ENCODE measurements at regions not wholly inside any gene's neighbourhood (a gene's known extent, or its start where the extent isn't known, plus 50 kb on each side); places are given as distances from the start of the nearest gene placed in this dataset.
A peak's percentile ranks its signal among the peaks of the same experiment; 100 is the strongest.
"Not testable (repeated sequence)": the region's sequence is repeated elsewhere in the genome, so short reads cannot be mapped to it uniquely, and the experiment has no call there.

GRCh38 chr16:50497592-50497991 is 50.6 kb upstream of the NKD1 start:
- DNase-seq, result no peak

- no peak for DNase-seq
These were observed 51.2 kb upstream of the NKD1 start for GRCh38 chr16:50496990-50497389.

- DNase-seq, result no peak
These were observed 52.5 kb upstream of the NKD1 start for GRCh38 chr16:50495673-50496072.

- no peak for DNase-seq
These were observed 53.4 kb upstream of the NKD1 start for GRCh38 chr16:50494501-50495491.

DNA sequence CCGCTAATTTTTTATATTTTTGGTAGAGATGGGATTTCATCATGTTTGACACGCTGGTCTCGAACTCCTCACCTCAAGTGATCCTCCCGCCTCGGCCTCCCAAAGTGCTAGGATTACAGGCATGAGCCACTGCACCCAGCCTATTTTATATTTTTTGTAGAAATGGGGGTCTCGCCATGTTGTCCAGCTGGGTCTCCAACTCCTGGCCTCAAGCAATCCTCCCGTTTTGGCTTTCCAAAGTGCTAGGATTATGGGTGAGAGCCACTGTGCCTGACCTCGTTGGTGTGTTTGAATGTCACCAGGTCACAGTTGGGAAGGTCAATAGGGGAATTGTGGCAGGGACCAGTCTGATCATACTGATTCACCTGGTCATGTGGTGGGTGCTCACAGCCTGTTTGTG is 56.7 kb upstream of the NKD1 start:
- DNase-seq, result no peak

- no peak for DNase-seq
These were observed 57.4 kb upstream of the NKD1 start for GRCh38 chr16:50490828-50491227.

DNA sequence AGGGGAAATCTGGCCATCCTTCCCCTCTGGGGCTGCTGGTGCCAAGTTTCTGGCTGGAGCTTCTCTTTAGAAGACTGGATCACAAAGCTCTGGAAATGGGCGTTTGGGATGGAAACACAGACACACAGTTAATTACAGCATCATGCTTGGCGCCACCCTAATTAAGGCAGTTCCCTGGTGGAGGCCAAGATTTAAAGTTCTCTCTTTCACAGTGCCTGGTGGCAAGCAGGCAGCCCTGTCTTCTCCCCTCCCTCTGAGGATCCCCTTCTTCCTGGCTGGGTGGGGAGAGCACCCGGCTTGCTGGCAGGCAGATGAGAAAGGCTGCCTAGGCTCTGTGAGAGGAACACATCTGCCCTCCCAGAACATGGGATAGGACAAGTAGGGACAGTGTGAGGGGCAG is 59.0 kb upstream of the NKD1 start:
- no peak for DNase-seq

DNA sequence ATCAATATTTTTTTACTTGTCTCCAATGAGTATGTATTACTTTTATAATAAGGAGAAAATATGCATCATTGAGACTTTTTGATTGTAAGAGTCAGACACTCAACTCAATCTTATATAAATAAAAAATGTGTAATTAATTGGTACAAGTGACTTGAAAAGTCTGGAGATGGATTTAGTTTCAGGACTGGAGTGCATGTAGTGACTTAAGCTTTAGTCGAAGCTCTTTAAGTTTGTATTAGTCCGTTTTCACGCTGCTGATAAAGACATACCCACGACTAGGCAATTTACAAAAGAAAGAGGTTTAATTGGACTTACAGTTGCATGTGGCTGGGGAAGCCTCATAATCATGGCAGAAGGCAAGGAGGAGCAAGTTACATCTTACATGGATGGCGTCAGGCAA is 60.7 kb upstream of the NKD1 start:
- no peak for DNase-seq

DNA sequence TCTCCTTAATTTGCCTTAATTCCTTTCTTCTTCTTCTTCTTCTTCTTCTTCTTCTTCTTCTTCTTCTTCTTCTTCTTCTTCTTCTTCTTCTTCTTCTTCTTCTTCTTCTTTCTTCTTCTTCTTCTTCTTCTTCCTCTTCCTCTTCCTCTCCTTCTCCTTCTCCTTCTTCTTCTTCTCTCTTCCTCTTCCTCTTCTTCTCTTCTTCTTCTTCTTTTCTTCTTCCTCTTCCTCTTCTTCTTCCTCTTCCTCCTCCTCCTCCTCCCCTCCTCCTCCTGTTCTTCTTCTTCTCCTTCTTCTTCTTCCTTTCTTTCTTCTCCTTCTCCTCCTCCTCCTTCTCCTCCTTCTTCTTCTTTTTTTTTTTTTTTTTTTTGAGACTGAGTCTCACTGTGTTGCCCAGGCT is 62.0 kb upstream of the NKD1 start:
- not testable (repeated sequence) for DNase-seq

DNA sequence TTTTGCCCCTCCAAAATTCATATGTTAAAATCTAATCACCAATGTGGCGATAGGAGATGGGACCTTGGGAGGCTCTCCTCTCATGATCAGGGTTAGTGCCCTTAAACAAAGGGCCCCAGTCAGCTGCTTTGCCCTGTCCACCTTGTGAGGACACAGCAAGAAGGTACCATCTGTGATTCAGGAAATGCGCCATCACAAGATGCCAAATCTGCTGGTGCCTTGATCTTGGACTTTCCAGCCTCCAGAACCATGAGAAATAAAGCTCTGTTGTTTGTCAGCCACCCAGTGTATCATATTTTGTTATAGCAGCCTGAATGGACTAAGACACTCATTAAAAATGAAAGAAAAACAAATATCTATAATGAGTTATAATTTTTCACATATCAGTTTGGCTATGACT is 63.0 kb upstream of the NKD1 start:
- no peak for DNase-seq

GRCh38 chr16:50482271-50482670 is 65.9 kb upstream of the NKD1 start:
- DNase-seq, result no peak

DNA sequence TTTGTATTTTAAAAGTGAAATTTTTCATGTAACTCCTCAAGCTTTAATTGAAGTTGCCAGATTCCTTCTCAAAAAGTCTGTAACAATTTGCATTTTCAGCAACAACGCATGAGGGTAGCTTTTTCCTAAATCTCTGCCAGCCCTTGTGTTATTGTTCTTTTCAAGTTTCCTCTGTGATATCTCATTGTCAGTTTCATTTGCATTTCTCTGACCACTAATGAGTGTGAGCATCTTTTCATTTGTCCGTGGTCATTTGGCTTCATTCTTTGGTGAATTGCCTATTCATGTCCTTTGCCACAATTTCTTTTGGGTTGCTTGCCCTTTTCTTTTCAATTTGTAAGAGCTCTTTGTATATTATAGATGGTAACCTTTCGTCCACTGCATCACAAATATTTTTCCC is 68.0 kb upstream of the NKD1 start:
- no peak for DNase-seq

DNA sequence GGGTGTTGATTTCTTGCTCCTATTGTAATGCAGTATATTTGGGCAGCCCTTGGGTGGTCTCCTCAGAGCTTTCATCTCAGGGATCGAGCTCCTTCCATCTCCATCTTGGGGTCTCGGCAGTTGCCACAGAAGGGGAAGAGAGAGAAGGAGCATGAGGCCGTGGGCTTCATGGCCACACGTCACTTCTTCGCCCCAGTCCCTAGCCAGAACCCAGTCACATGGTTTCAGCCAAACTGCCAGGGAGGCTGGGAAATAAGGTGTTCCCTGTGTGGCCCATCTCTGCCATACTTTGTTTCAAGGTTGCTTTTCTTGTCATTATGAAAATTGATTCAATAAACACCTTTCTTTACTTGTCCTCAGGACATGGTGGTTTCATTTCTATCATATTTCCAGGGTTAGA is 68.4 kb upstream of the NKD1 start:
- no peak for DNase-seq

DNA sequence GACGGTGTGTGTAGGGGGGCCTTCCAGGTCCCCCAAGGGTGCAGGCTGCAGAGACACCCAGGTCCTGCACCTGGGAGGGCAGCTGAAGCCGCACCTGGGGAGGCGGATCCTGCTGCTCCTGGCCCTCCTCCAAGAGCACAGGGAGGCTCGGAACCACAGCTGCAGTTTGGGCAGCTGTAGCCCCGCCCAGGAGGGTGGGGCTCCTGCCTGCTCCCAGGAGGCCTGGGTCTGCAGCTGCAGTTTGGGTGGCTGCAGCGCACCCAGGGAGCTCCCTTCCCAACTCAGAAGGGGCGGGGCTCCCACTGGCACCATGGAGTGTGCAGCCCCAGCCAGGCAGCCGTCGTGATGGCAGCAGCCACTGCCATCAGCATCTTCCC is 69.4 kb upstream of the NKD1 start:
- DNase-seq, result no peak

DNA sequence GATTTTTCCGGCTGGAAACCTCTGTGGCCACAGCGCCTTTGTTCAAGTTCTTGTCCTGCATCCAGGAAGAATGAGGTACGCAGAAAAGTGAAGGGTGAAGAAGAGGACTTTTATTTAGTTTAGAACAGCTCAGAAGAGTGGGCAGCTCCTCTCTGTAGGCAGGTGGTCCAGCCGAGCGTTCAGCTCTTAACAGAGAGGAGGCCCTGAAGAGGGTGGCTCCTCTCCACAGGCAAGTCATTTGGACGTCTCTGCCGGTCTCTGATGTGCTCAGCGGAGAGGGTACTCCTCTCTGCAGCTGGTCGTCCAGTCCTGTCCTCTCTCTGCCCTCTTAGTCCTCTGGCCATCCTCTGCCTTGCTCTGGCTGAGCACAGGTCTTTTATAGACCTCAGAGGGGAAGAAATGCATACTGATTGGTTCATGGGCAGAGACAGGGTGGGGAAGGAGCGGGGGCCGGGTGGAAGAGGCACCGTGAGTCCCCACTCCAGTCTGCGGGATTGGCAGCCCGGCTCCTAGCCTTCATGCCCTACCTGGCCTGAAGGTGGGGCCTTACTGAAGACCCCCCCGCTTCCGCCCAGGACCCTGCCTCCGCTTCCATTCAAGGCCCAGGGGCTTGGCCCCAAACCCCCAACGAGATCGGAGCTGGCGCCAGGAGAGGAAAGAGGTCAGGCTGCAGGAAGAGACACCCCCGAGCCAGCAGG is 70.0 kb upstream of the NKD1 start:
- DNase-seq, result no peak

- DNase-seq, result no peak
These were observed 71.5 kb upstream of the NKD1 start for GRCh38 chr16:50476486-50477255.

GRCh38 chr16:50475170-50475569 is 73.0 kb upstream of the NKD1 start:
- DNase-seq, result no peak

DNA sequence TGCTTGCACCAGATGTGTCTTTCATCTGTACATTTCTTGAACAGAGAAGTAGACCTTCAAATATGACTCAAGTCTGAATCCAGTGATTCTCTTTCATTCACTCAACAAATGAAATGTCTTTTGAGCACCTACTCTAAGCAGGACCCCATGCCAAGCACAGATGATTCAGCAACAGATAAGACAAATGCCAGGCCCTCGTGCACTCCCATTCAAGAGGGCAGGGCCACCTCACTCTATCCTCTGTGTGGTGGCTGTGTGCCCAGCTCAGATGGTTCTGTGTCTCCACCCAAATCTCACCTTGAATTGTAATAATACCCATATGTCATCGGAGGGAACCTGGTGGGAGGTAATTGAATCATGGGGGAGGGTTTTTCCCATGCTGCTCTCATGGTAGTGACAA is 74.1 kb upstream of the NKD1 start:
- DNase-seq, result no peak

DNA sequence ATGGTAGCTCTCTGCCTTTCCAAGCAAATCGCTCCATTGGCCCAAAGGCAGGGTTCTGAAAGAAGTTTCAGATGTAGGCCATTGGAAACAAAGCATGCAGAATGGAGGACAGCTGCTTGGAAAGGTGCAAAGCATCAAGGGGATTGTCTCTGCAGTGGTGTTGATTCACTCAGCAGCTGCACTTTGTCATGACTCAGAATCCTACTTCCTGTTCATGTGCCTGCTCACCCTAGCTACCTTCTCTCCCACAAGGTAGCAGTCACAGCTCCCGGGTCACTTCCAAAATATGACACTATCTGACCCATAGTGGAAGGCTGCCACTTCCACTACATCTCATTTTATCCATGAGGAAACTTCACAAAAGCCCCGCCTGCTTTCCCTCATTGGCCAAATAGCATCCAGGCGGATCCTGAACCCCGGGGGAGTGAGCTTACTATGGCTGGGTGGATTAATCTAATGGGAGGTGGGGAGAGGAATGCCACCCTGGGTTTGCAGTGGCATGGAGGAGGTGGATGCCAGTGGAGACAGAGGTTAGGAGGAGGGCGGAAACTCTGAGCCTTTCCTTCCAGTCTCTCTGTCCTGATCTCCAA is 74.7 kb upstream of the NKD1 start:
- peak in 2 of 4 experiments; percentile 6 to 9 for DNase-seq

DNA sequence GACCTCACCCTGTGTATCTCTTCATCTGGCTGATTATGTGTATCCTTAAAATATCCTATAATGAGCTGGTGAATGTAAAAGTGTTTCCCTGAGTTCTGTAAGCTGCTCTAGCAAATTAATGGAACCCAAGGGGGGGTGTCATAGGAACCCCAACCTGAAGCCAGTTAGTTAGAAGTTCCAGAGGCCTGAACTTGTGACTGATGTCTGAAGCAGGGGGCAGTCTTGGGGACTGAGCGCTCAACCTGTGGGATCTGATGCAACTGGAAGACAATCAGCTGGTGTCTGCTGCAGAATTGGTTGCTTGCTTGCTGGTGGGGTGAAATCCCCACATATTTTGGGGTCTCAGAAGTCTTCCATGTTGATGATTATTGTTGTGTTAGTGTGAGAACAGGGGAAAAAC is 75.7 kb upstream of the NKD1 start:
- DNase-seq, result no peak

DNA sequence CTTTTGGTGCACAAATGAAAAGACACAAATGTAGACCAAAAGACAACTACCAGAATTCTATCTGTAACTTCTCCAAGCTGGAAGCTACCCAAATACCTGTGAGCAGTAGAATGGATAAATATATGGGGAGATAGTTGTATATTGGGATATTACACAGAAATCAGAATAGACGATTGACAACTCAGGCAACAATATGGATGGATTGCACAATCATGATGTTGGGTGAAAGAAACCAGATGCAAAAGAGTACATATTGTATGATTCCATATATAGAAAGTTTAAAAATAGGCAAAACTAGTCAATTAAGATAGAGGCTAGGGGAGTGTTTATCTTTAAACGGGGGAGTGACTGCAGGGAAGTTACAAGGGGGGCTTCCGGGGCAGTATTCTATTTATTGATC is 77.5 kb upstream of the NKD1 start:
- no peak for DNase-seq

- DNase-seq, result no peak
These were observed 78.4 kb upstream of the NKD1 start for GRCh38 chr16:50469744-50470321.
